Kidney (tissue), 13 donors: ENCODE measurements at regions not wholly inside any gene's neighbourhood (a gene's known extent, or its start where the extent isn't known, plus 50 kb on each side); places are given as distances from the start of the nearest gene placed in this dataset.

Experiments used
- DNase-seq, 5 donors: peaks; one replicate each; pipeline ENCODE4 v3.0.0-alpha.2; 2013 to 2020
- FAIRE-seq: peaks from 2 replicates; lab custom pipeline; 2012; peaks lifted over from hg19 to GRCh38; lab: Jason Lieb, UNC
- H3K27ac ChIP-seq, 2 donors: one replicate each; pipeline ENCODE4 v1.7.0; 2013; ENCODE audit warnings: low read depth in 2 of 2, low read length in 2 of 2, inconsistent platforms in 1 of 2
- H3K27me3 ChIP-seq: one replicate; pipeline ENCODE4 v1.7.1; 2013; ENCODE audit warnings: low read length, inconsistent platforms; ENCODE audit not compliant: control insufficient read depth, insufficient read depth
- H3K36me3 ChIP-seq, 3 donors: one replicate each; pipeline versions ENCODE4 v1.7.0 to v1.7.1; 2013; ENCODE audit warnings: low read length in 3 of 3, control low read depth in 1 of 3, inconsistent platforms in 1 of 3; ENCODE audit not compliant: insufficient read depth in 3 of 3, control insufficient read depth in 2 of 3
- H3K4me1 ChIP-seq, 3 donors: one replicate each; pipeline versions ENCODE4 v1.7.0 to v1.7.1; 2013; ENCODE audit warnings: low read length in 3 of 3, inconsistent platforms in 1 of 3, low read depth in 1 of 3; ENCODE audit not compliant: control insufficient read depth in 2 of 3, insufficient read depth in 2 of 3
- H3K4me3 ChIP-seq, 3 donors: one replicate each; pipeline versions ENCODE4 v1.7.0 to v1.8.1; 2013; ENCODE audit warnings: low read length in 3 of 3, control low read depth in 1 of 3, inconsistent platforms in 1 of 3
- H3K9ac ChIP-seq, 3 donors: one replicate each; pipeline versions ENCODE4 v1.7.0 to v1.7.1; 2013; ENCODE audit warnings: low read length in 3 of 3, control low read depth in 1 of 3, inconsistent platforms in 1 of 3
- H3K9me3 ChIP-seq, 3 donors: one replicate each; pipeline versions ENCODE4 v1.7.0 to v1.7.1; 2013; ENCODE audit warnings: low read length in 3 of 3, control low read depth in 1 of 3, inconsistent platforms in 1 of 3; ENCODE audit not compliant: control insufficient read depth in 2 of 3, insufficient read depth in 1 of 3
- intact Hi-C: fragments of 100-400 bp; cut with DNase I; formaldehyde crosslinking; loops from one replicate; pipeline ENCODE4 v1.11.1; 2022
- TF ChIP-seq, protein P1 (sequence below): IDR thresholded peaks from 3 replicates; pipeline ENCODE4 v1.5.1; 2012; ENCODE audit warnings: mild to moderate bottlenecking, moderate library complexity, borderline replicate concordance; ENCODE audit not compliant: insufficient read depth; ENCODE audit errors: extremely low read depth
- donor health status: control.
- donor health status: control.
- donor health status: control.
- donor health status: control.
- donor health status: control.
- donor health status: DM: yes; HTN: yes; CAD: no.
- donor health status: Normal renal cell carcinoma (clear cell type).

DNA sequence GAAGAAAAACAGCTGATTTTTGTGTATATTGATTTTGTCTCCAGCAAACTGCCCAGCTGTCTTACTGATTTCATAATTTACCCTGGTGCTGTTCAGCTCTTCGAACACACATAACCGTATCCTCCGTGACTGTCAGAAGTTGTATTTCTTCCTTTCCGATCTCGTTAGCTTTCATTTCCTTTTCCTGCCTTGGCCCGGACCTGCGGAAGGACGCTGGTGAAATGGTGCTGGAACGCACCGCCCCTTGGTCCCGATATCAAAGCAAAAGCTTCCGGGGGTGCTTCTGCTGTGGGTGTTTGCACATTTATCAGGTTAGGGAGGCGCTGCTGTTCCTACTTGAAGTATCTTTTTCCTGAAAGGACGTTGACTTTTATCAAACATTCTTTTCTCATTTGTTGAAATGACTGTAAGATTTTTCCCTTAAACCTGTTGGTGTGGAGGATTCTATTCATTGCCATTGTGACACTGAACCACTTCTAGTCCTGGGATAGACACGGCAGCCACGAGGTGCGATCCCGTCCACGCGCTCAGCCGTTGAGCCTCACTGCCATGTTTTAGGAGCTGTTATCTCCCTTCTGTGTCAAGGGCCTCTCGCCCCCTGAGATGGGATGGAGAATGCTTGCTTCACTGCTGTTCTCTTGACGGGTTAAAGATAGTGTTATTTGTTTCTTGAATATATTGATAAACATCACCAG lies 72.6 kb downstream of the FOXL3 start:
- DNase-seq (peak in 4 of 5 donors; percentile 46 to 70 (median 66)), FAIRE-seq (no peak)
- H3K4me3 ChIP-seq: peak overlapping the region; percentile 18 to 49 (median 44)
- no peaks in the 10 kb centered on the region for H3K36me3 ChIP-seq
- H3K9me3 ChIP-seq: peaks cover 0 to 5% (median 0%) of the 10 kb centered on the region in 3 donors
- H3K4me1 ChIP-seq: peaks cover 0 to 5% (median 4%) of the 10 kb centered on the region in 3 donors
- H3K9ac ChIP-seq: peak overlapping the region in 1 of 3 donors; percentile 12
- intact Hi-C loops: no loop called here
- no peak overlapping the region for H3K27ac ChIP-seq
- TF ChIP-seq, protein P1, sequence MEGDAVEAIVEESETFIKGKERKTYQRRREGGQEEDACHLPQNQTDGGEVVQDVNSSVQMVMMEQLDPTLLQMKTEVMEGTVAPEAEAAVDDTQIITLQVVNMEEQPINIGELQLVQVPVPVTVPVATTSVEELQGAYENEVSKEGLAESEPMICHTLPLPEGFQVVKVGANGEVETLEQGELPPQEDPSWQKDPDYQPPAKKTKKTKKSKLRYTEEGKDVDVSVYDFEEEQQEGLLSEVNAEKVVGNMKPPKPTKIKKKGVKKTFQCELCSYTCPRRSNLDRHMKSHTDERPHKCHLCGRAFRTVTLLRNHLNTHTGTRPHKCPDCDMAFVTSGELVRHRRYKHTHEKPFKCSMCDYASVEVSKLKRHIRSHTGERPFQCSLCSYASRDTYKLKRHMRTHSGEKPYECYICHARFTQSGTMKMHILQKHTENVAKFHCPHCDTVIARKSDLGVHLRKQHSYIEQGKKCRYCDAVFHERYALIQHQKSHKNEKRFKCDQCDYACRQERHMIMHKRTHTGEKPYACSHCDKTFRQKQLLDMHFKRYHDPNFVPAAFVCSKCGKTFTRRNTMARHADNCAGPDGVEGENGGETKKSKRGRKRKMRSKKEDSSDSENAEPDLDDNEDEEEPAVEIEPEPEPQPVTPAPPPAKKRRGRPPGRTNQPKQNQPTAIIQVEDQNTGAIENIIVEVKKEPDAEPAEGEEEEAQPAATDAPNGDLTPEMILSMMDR: no peak
- no peaks in the 10 kb centered on the region for H3K27me3 ChIP-seq

DNA sequence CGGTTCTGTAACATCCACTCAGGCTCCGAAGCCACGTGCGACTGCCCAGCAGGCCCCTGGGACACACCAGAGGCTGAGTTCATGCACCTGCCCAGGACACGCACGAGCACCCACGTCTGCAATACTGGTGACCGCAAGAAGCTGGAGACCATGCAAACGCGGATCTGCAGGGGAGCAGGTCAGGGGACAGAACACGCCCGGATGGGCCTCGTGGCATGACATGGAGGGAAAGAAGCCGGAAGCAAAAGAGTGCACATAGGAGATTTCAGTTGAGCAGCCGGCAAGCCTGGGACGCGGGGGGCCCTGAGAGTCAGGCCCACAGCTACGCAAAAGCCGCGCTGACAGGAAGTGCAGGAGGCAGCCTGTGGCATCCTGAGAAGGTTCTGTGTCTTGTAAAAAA lies 73.7 kb downstream of the FOXL3 start:
- H3K27me3 ChIP-seq: no peaks in the 10 kb centered on the region
- H3K9me3 ChIP-seq: peaks cover 0 to under 1% (median 0%) of the 10 kb centered on the region in 3 donors
- FAIRE-seq (no peak), DNase-seq (peak in 2 of 5 donors; percentile 51 to 61)
- H3K4me1 ChIP-seq: peaks cover 0 to 5% (median 4%) of the 10 kb centered on the region in 3 donors
- H3K4me3 ChIP-seq: no peak overlapping the region
- no peaks in the 10 kb centered on the region for H3K36me3 ChIP-seq
- intact Hi-C loops: no loop called here
- TF ChIP-seq, protein P1: no peak
- H3K9ac ChIP-seq: no peak overlapping the region
- H3K27ac ChIP-seq: no peak overlapping the region

DNA sequence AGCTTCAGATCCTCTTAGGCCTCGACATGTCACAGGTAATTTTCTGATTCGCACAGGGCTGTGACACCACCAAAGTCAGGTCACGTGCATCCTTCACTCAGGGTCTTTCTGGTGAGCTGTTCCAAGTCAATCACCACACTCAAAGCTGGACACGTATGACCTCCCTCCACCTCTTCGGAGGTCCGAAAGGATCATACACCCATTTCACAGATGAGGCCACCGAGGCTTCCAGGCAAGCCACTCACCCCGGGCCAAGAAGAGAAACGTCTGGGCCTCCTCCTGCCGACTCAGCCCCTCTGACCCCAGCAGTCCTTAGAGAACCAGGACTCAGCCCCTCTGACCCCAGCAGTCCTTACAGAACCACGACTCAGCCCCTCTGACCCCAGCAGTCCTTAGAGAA lies 74.6 kb downstream of the FOXL3 start:
- no peak overlapping the region for H3K27ac ChIP-seq
- FAIRE-seq (no peak), DNase-seq (peak in 2 of 5 donors; percentile 32 to 52)
- no peaks in the 10 kb centered on the region for H3K27me3 ChIP-seq
- H3K36me3 ChIP-seq: no peaks in the 10 kb centered on the region
- H3K4me3 ChIP-seq: no peak overlapping the region
- TF ChIP-seq, protein P1: no peak
- intact Hi-C loops: no loop called here
- H3K4me1 ChIP-seq: peaks cover 0 to 5% (median 4%) of the 10 kb centered on the region in 3 donors
- no peak overlapping the region for H3K9ac ChIP-seq
- no peaks in the 10 kb centered on the region for H3K9me3 ChIP-seq
